MG63 (cell line): ENCODE measurements at regions not wholly inside any gene's neighbourhood (a gene's known extent, or its start where the extent isn't known, plus 50 kb on each side); places are given as distances from the start of the nearest gene placed in this dataset.
"Not testable (repeated sequence)": the region's sequence is repeated elsewhere in the genome, so short reads cannot be mapped to it uniquely, and the experiment has no call there.

Experiments
- DNase-seq: peaks from one replicate; pipeline ENCODE4 v3.0.0-alpha.2; 2020
- H3K27me3 ChIP-seq: fragments of 250-450 bp; sonication (Bioruptor Pico); 2 replicates; pipeline ENCODE4 v1.5.1; 2020; ENCODE audit warnings: mild to moderate bottlenecking, moderate library complexity
- H3K36me3 ChIP-seq: fragments of 250-450 bp; sonication (Bioruptor Pico); 2 replicates; pipeline ENCODE4 v1.5.1; 2020; ENCODE audit warnings: mild to moderate bottlenecking, moderate library complexity
- H3K4me3 ChIP-seq: fragments of 250-450 bp; sonication (Bioruptor Pico); 2 replicates; pipeline ENCODE4 v1.5.1; 2020; ENCODE audit warnings: mild to moderate bottlenecking, moderate library complexity
- H3K9me3 ChIP-seq: fragments of 250-450 bp; sonication (Bioruptor Pico); 2 replicates; pipeline ENCODE4 v1.5.1; 2020; ENCODE audit warnings: mild to moderate bottlenecking, moderate library complexity

- DNase-seq = no peak
- H3K27me3 ChIP-seq = no peaks in the 10 kb centered on the region
- H3K36me3 ChIP-seq = no peaks in the 10 kb centered on the region
- H3K9me3 ChIP-seq = no peaks in the 10 kb centered on the region
- H3K4me3 ChIP-seq = no peak overlapping the region
Observed at GRCh38 chr6:56799989-56800388, 154.9 kb upstream of the BEND6 start.

- no peak for DNase-seq
- Histone ChIP-seq H3K27me3 (no peaks in the 10 kb centered on the region), H3K9me3 (no peaks in the 10 kb centered on the region), H3K36me3 (no peaks in the 10 kb centered on the region), H3K4me3 (no peak overlapping the region)
Observed at GRCh38 chr6:56798163-56798562, 155.5 kb upstream of the DST start.

- H3K9me3 ChIP-seq = no peaks in the 10 kb centered on the region
- DNase-seq = no peak
- H3K27me3 ChIP-seq = no peaks in the 10 kb centered on the region
- no peak overlapping the region for H3K4me3 ChIP-seq
- H3K36me3 ChIP-seq = no peaks in the 10 kb centered on the region
Observed at GRCh38 chr6:56796196-56796532, 153.5 kb upstream of the DST start.

GRCh38 chr6:56795466-56796195 is 152.9 kb upstream of the DST start:
- DNase-seq = no peak
- no peaks in the 10 kb centered on the region for H3K9me3 ChIP-seq
- H3K36me3 ChIP-seq = no peaks in the 10 kb centered on the region
- no peak overlapping the region for H3K4me3 ChIP-seq
- H3K27me3 ChIP-seq = no peaks in the 10 kb centered on the region

- DNase-seq = no peak
- H3K36me3 ChIP-seq = no peaks in the 10 kb centered on the region
- H3K27me3 ChIP-seq = no peaks in the 10 kb centered on the region
- H3K9me3 ChIP-seq = no peaks in the 10 kb centered on the region
- H3K4me3 ChIP-seq = no peak overlapping the region
Observed at GRCh38 chr6:56794421-56794820, 151.7 kb upstream of the DST start.

GRCh38 chr6:56793938-56794337 is 151.2 kb upstream of the DST start:
- no peaks in the 10 kb centered on the region for H3K27me3 ChIP-seq
- no peaks in the 10 kb centered on the region for H3K9me3 ChIP-seq
- no peak overlapping the region for H3K4me3 ChIP-seq
- no peaks in the 10 kb centered on the region for H3K36me3 ChIP-seq
- no peak for DNase-seq

GRCh38 chr6:56790414-56790813 is 147.7 kb upstream of the DST start:
- Histone ChIP-seq H3K27me3 (no peaks in the 10 kb centered on the region), H3K36me3 (no peaks in the 10 kb centered on the region), H3K9me3 (no peaks in the 10 kb centered on the region), H3K4me3 (no peak overlapping the region)
- DNase-seq = no peak

GRCh38 chr6:56789879-56790278 is 147.2 kb upstream of the DST start:
- no peaks in the 10 kb centered on the region for H3K36me3 ChIP-seq
- H3K27me3 ChIP-seq = no peaks in the 10 kb centered on the region
- no peaks in the 10 kb centered on the region for H3K9me3 ChIP-seq

GRCh38 chr6:56789342-56789741 is 146.7 kb upstream of the DST start:
- H3K4me3 ChIP-seq = no peak overlapping the region
- DNase-seq = no peak
- no peaks in the 10 kb centered on the region for H3K27me3 ChIP-seq
- no peaks in the 10 kb centered on the region for H3K9me3 ChIP-seq
- H3K36me3 ChIP-seq = no peaks in the 10 kb centered on the region

More at GRCh38 chr6:56789879-56790278, 147.2 kb upstream of the DST start:
- no peak for DNase-seq
- H3K4me3 ChIP-seq = no peak overlapping the region

GRCh38 chr6:56787209-56787608 is 144.5 kb upstream of the DST start:
- Histone ChIP-seq H3K27me3 (no peaks in the 10 kb centered on the region), H3K4me3 (no peak overlapping the region), H3K9me3 (no peaks in the 10 kb centered on the region), H3K36me3 (no peaks in the 10 kb centered on the region)
- no peak for DNase-seq

- Histone ChIP-seq H3K27me3 (no peaks in the 10 kb centered on the region), H3K4me3 (no peak overlapping the region), H3K36me3 (no peaks in the 10 kb centered on the region), H3K9me3 (no peaks in the 10 kb centered on the region)
- no peak for DNase-seq
Observed at GRCh38 chr6:56786256-56786655, 143.6 kb upstream of the DST start.

- not testable (repeated sequence) for H3K36me3 ChIP-seq, H3K27me3 ChIP-seq, H3K4me3 ChIP-seq, DNase-seq, H3K9me3 ChIP-seq
Observed at GRCh38 chr6:56785536-56785935, 142.8 kb upstream of the DST start.

- H3K27me3 ChIP-seq, H3K36me3 ChIP-seq, DNase-seq, H3K9me3 ChIP-seq, H3K4me3 ChIP-seq: not testable (repeated sequence)
Observed at GRCh38 chr6:56780109-56780508, 137.4 kb upstream of the DST start.

GRCh38 chr6:56778503-56778902 is 135.8 kb upstream of the DST start:
- DNase-seq, H3K36me3 ChIP-seq, H3K4me3 ChIP-seq, H3K9me3 ChIP-seq, H3K27me3 ChIP-seq: not testable (repeated sequence)

GRCh38 chr6:56775498-56776166 is 132.9 kb upstream of the DST start:
- Histone ChIP-seq H3K36me3 (no peaks in the 10 kb centered on the region), H3K9me3 (no peaks in the 10 kb centered on the region), H3K27me3 (no peaks in the 10 kb centered on the region), H3K4me3 (no peak overlapping the region)
- no peak for DNase-seq

GRCh38 chr6:56772737-56773184 is 130.1 kb upstream of the DST start:
- DNase-seq = peak; percentile 10
- Histone ChIP-seq H3K27me3 (no peaks in the 10 kb centered on the region), H3K9me3 (no peaks in the 10 kb centered on the region), H3K4me3 (no peak overlapping the region), H3K36me3 (no peaks in the 10 kb centered on the region)

- H3K9me3 ChIP-seq = no peaks in the 10 kb centered on the region
- H3K27me3 ChIP-seq = no peaks in the 10 kb centered on the region
- DNase-seq = no peak
- H3K4me3 ChIP-seq = no peak overlapping the region
- H3K36me3 ChIP-seq = no peaks in the 10 kb centered on the region
Observed at GRCh38 chr6:56771929-56772607, 129.4 kb upstream of the DST start.

- DNase-seq = no peak
- H3K4me3 ChIP-seq = no peak overlapping the region
Observed at GRCh38 chr6:56771189-56771588, 128.5 kb upstream of the DST start.

More at GRCh38 chr6:56771189-56771588, 128.5 kb upstream of the DST start:
- Histone ChIP-seq H3K27me3 (no peaks in the 10 kb centered on the region), H3K9me3 (no peaks in the 10 kb centered on the region), H3K36me3 (no peaks in the 10 kb centered on the region)
